Spinal cord (tissue), 9 donors: ENCODE measurements at regions not wholly inside any gene's neighbourhood (a gene's known extent, or its start where the extent isn't known, plus 50 kb on each side); places are given as distances from the start of the nearest gene placed in this dataset.

Experiments
- DNase-seq, 6 donors: peaks; one replicate each; pipeline versions ENCODE4 v3.0.0 to v3.0.0-alpha.2; 2013 to 2015; ENCODE audit warnings: low spot score in 6 of 6, low read depth in 4 of 6
- H3K27ac ChIP-seq: one replicate; pipeline ENCODE4 v1.5.1; 2013; ENCODE audit warnings: low read depth, low read length, control low read depth
- H3K27me3 ChIP-seq: one replicate; pipeline ENCODE4 v1.6.1; 2013; ENCODE audit warnings: low read length; ENCODE audit not compliant: control insufficient read depth, insufficient read depth
- H3K36me3 ChIP-seq: one replicate; pipeline ENCODE4 v1.6.1; 2013; ENCODE audit warnings: low read length; ENCODE audit not compliant: control insufficient read depth, insufficient read depth
- H3K4me1 ChIP-seq: one replicate; pipeline ENCODE4 v1.6.1; 2013; ENCODE audit warnings: low read length; ENCODE audit not compliant: control insufficient read depth, insufficient read depth
- H3K4me3 ChIP-seq: one replicate; pipeline ENCODE4 v1.5.1; 2013; ENCODE audit warnings: low read depth, low read length, control low read depth
- H3K9me3 ChIP-seq: one replicate; pipeline ENCODE4 v1.6.1; 2013; ENCODE audit warnings: low read length; ENCODE audit not compliant: control insufficient read depth, insufficient read depth
- WGBS: methylation state at CpG from one replicate; pipeline ENCODE4 v1.1.5; 2013; ENCODE audit warnings: missing lambda C conversion rate; ENCODE audit not compliant: insufficient coverage; 5-methylcytosine and 5-hydroxymethylcytosine counted together
- donor health status: healthy.

- DNase-seq = peak in 1 of 6 donors; percentile 33
- Histone ChIP-seq H3K4me3 (no peak overlapping the region), H3K27ac (no peak overlapping the region), H3K9me3 (no peaks in the 10 kb centered on the region), H3K27me3 (no peaks in the 10 kb centered on the region), H3K4me1 (peaks cover 15% of the 10 kb centered on the region), H3K36me3 (no peaks in the 10 kb centered on the region)
- WGBS = 72% methylated on average over 5 of the region's 5 CpGs
These were observed 81.2 kb downstream of the SIPA1L2 start for GRCh38 chr1:232548691-232549090.

GRCh38 chr1:232547938-232548484, 81.9 kb downstream of the SIPA1L2 start:
- no peak overlapping the region for H3K4me3 ChIP-seq
- WGBS = 78% methylated on average over 1 of the region's 2 CpGs
- peaks cover 11% of the 10 kb centered on the region for H3K4me1 ChIP-seq
- no peaks in the 10 kb centered on the region for H3K9me3 ChIP-seq
- H3K27ac ChIP-seq = no peak overlapping the region
- no peaks in the 10 kb centered on the region for H3K36me3 ChIP-seq
- no peaks in the 10 kb centered on the region for H3K27me3 ChIP-seq
- peak in 1 of 6 donors; percentile 47 for DNase-seq

GRCh38 chr1:232542633-232543593, 87.0 kb downstream of the SIPA1L2 start:
- Histone ChIP-seq H3K27me3 (no peaks in the 10 kb centered on the region), H3K36me3 (peaks cover 2% of the 10 kb centered on the region), H3K4me3 (no peak overlapping the region), H3K27ac (no peak overlapping the region), H3K9me3 (no peaks in the 10 kb centered on the region), H3K4me1 (peaks cover 3% of the 10 kb centered on the region)
- 90% methylated on average over 9 of the region's 13 CpGs for WGBS
- peak in 1 of 6 donors; percentile 26 for DNase-seq

- WGBS = 83% methylated on average over 1 of the region's 5 CpGs
- Histone ChIP-seq H3K9me3 (no peaks in the 10 kb centered on the region), H3K27ac (no peak overlapping the region), H3K4me1 (peaks cover 3% of the 10 kb centered on the region), H3K4me3 (no peak overlapping the region), H3K27me3 (no peaks in the 10 kb centered on the region), H3K36me3 (peaks cover 2% of the 10 kb centered on the region)
- DNase-seq = no peak
These were observed 91.0 kb downstream of the SIPA1L2 start for GRCh38 chr1:232538943-232539302.

- no peak overlapping the region for H3K4me3 ChIP-seq
- H3K27ac ChIP-seq = no peak overlapping the region
- H3K9me3 ChIP-seq = no peaks in the 10 kb centered on the region
- 38% methylated on average over 2 of the region's 3 CpGs for WGBS
- peaks cover 2% of the 10 kb centered on the region for H3K36me3 ChIP-seq
- no peaks in the 10 kb centered on the region for H3K27me3 ChIP-seq
- peaks cover 3% of the 10 kb centered on the region for H3K4me1 ChIP-seq
- no peak for DNase-seq
These were observed 91.5 kb downstream of the SIPA1L2 start for GRCh38 chr1:232538224-232538942.

GRCh38 chr1:232534552-232535517, 95.1 kb downstream of the SIPA1L2 start:
- Histone ChIP-seq H3K4me3 (no peak overlapping the region), H3K27ac (no peak overlapping the region), H3K27me3 (no peaks in the 10 kb centered on the region), H3K4me1 (peaks cover 3% of the 10 kb centered on the region), H3K36me3 (peaks cover 3% of the 10 kb centered on the region), H3K9me3 (no peaks in the 10 kb centered on the region)
- 91% methylated on average over 1 of the region's 10 CpGs for WGBS
- peak in 1 of 6 donors; percentile 52 for DNase-seq

GRCh38 chr1:232533328-232533727, 96.6 kb downstream of the SIPA1L2 start:
- no peaks in the 10 kb centered on the region for H3K4me1 ChIP-seq
- 100% methylated on average over 1 of the region's 1 CpG for WGBS
- no peak overlapping the region for H3K4me3 ChIP-seq
- H3K36me3 ChIP-seq = peaks cover 3% of the 10 kb centered on the region
- H3K27me3 ChIP-seq = no peaks in the 10 kb centered on the region
- DNase-seq = no peak
- no peaks in the 10 kb centered on the region for H3K9me3 ChIP-seq
- H3K27ac ChIP-seq = no peak overlapping the region

- DNase-seq = no peak
- Histone ChIP-seq H3K36me3 (peaks cover 3% of the 10 kb centered on the region), H3K4me1 (no peaks in the 10 kb centered on the region), H3K9me3 (no peaks in the 10 kb centered on the region), H3K27ac (no peak overlapping the region), H3K27me3 (no peaks in the 10 kb centered on the region), H3K4me3 (no peak overlapping the region)
- 100% methylated on average over 1 of the region's 2 CpGs for WGBS
These were observed 97.0 kb downstream of the SIPA1L2 start for GRCh38 chr1:232532901-232533300.

- H3K27ac ChIP-seq = no peak overlapping the region
- H3K36me3 ChIP-seq = peaks cover 3% of the 10 kb centered on the region
- no peak for DNase-seq
- H3K27me3 ChIP-seq = no peaks in the 10 kb centered on the region
- no peaks in the 10 kb centered on the region for H3K4me1 ChIP-seq
- H3K4me3 ChIP-seq = no peak overlapping the region
- H3K9me3 ChIP-seq = no peaks in the 10 kb centered on the region
- no CpG with 5 or more reads among the region's 3 CpGs for WGBS
These were observed 98.6 kb downstream of the SIPA1L2 start for GRCh38 chr1:232531291-232531690.
